Endothelial cell of umbilical vein (primary cell): ENCODE measurements at regions not wholly inside any gene's neighbourhood (a gene's known extent, or its start where the extent isn't known, plus 50 kb on each side); places are given as distances from the start of the nearest gene placed in this dataset.
"Not testable (repeated sequence)": the region's sequence is repeated elsewhere in the genome, so short reads cannot be mapped to it uniquely, and the experiment has no call there.

Source experiments
- BruUV-seq: library from RNA; stranded (reverse); fragments of 400-500 nt; replicated peaks from 2 replicates; lab custom pipeline; 2021; lab: Mats Ljungman, UMichigan
- CTCF ChIA-PET: fragments of 300-600, 350-600 bp; sonication (Branson Sonifier 250); formaldehyde crosslinking; loops from one replicate; lab custom pipeline; 2021; ENCODE audit warnings: antibody characterized with exemption, inconsistent platforms; lab: Charles Lee
- POLR2A ChIA-PET: fragments of 300-600, 350-600 bp; sonication (Branson Sonifier 250); formaldehyde crosslinking; loops from one replicate; lab custom pipeline; 2021; ENCODE audit warnings: antibody characterized with exemption, inconsistent platforms; lab: Charles Lee
- DNase-seq: peaks from one replicate; pipeline ENCODE4 v3.0.0-alpha.2; 2011; ENCODE audit warnings: low read depth, low spot score
- FAIRE-seq: peaks from 2 replicates; lab custom pipeline; 2011; peaks lifted over from hg19 to GRCh38; lab: Jason Lieb, UNC
- H2AFZ ChIP-seq: 2 replicates; pipeline ENCODE4 v1.6.0; 2012; ENCODE audit warnings: low read depth, low read length, control low read depth, inconsistent platforms
- H3K27ac ChIP-seq: 2 replicates; pipeline ENCODE4 v1.5.1; 2011; ENCODE audit warnings: low read depth, mild to moderate bottlenecking, control low read depth, low read length, moderate library complexity; ENCODE audit not compliant: insufficient read depth
- H3K27me3 ChIP-seq, 2 experiments: 2 replicates each; pipeline versions ENCODE4 v1.6.0 to v1.6.1; 2011; ENCODE audit warnings: low read length in 2 of 2, mixed read lengths in 1 of 2; ENCODE audit not compliant: control insufficient read depth in 2 of 2, insufficient read depth in 2 of 2
- H3K36me3 ChIP-seq, 2 experiments: 2 replicates in 1 of 2; 3 replicates in 1 of 2; pipeline ENCODE4 v1.5.1; 2011; ENCODE audit warnings: low read length in 2 of 2, mild to moderate bottlenecking in 1 of 2, moderate library complexity in 1 of 2; ENCODE audit not compliant: control insufficient read depth in 2 of 2, insufficient read depth in 2 of 2; ENCODE audit errors: extremely low read depth in 1 of 2
- H3K4me1 ChIP-seq: 3 replicates; pipeline ENCODE4 v1.5.1; 2011; ENCODE audit warnings: mild to moderate bottlenecking, low read length; ENCODE audit not compliant: control insufficient read depth, insufficient read depth; ENCODE audit errors: extremely low read depth
- H3K4me2 ChIP-seq: 2 replicates; pipeline ENCODE4 v1.6.1; 2011; ENCODE audit warnings: low read length, control low read depth, mixed read lengths; ENCODE audit not compliant: insufficient read depth
- H3K4me3 ChIP-seq, 3 experiments: fragments of 200-600 bp in 1 of 3; sonication (generic), shearing (Covaris generic) in 1 of 3; replicated peaks in 1 of 3; 2 replicates each; pipeline ENCODE4 v1.5.1; 2011 to 2016; ENCODE audit warnings: control low read depth in 3 of 3, low read length in 3 of 3, mild to moderate bottlenecking in 2 of 3, inconsistent platforms in 1 of 3, low read depth in 1 of 3, moderate library complexity in 1 of 3; ENCODE audit not compliant: insufficient read depth in 1 of 3
- H3K79me2 ChIP-seq: 2 replicates; pipeline ENCODE4 v1.6.0; 2012; ENCODE audit warnings: low read length, inconsistent platforms; ENCODE audit not compliant: control insufficient read depth, insufficient read depth
- H3K9ac ChIP-seq: replicated peaks from 2 replicates; pipeline ENCODE3; 2011; ENCODE audit warnings: low read length, control low read depth; ENCODE audit not compliant: insufficient read depth; ENCODE audit errors: extremely low read depth
- H3K9me1 ChIP-seq: replicated peaks from 3 replicates; pipeline ENCODE4 v1.6.0; 2011; ENCODE audit warnings: mild to moderate bottlenecking, low read length; ENCODE audit not compliant: control insufficient read depth, insufficient read depth; ENCODE audit errors: extremely low read depth
- H3K9me3 ChIP-seq: replicated peaks from 2 replicates; pipeline ENCODE4 v1.5.1; 2012; ENCODE audit warnings: low read length, inconsistent platforms; ENCODE audit not compliant: control insufficient read depth, insufficient read depth
- H4K20me1 ChIP-seq: replicated peaks from 2 replicates; pipeline ENCODE3; 2011; ENCODE audit warnings: mild to moderate bottlenecking, low read length; ENCODE audit not compliant: control insufficient read depth, insufficient read depth; ENCODE audit errors: extremely low read depth
- CTCF ChIP-seq, 2 donors: IDR thresholded peaks; 1 replicate in 1 of 2; 2 replicates in 1 of 2; pipeline ENCODE4 v1.5.1; 2011; ENCODE audit warnings: low read length in 2 of 2, mild to moderate bottlenecking in 2 of 2, moderate library complexity in 2 of 2, control low read depth in 1 of 2, inconsistent platforms in 1 of 2, low read depth in 1 of 2; ENCODE audit not compliant: insufficient read depth in 1 of 2; ENCODE audit errors: extremely low read depth in 1 of 2
- EZH2 ChIP-seq: IDR thresholded peaks from 2 replicates; pipeline ENCODE4 v1.6.1; 2012; ENCODE audit warnings: borderline replicate concordance, low read depth, mild to moderate bottlenecking, moderate library complexity, low read length, inconsistent platforms; ENCODE audit not compliant: severe bottlenecking
- FOS ChIP-seq: IDR thresholded peaks from 2 replicates; pipeline ENCODE4 v1.6.1; 2011; ENCODE audit warnings: mild to moderate bottlenecking, low read length, moderate library complexity, borderline replicate concordance; ENCODE audit not compliant: insufficient read depth
- GATA2 ChIP-seq: IDR thresholded peaks from 2 replicates; pipeline ENCODE4 v1.7.0; 2011; ENCODE audit warnings: low read depth, mild to moderate bottlenecking, moderate library complexity, mixed read lengths, low read length; ENCODE audit not compliant: insufficient read length, insufficient read depth
- JUN ChIP-seq: IDR thresholded peaks from 2 replicates; pipeline ENCODE4 v1.6.1; 2011; ENCODE audit warnings: borderline replicate concordance, low read depth; ENCODE audit not compliant: insufficient read length, insufficient read depth
- MYC ChIP-seq: IDR thresholded peaks from one replicate; pipeline ENCODE4 v1.6.1; 2011; ENCODE audit warnings: mild to moderate bottlenecking, low read depth, low read length
- POLR2A ChIP-seq: IDR thresholded peaks from 2 replicates; pipeline ENCODE4 v1.6.1; 2012; ENCODE audit warnings: low read depth, mild to moderate bottlenecking, control low read depth, low read length
- POLR2AphosphoS5 ChIP-seq: IDR thresholded peaks from 2 replicates; pipeline ENCODE4 v1.6.1; 2012; ENCODE audit warnings: low read depth, mild to moderate bottlenecking, control low read depth, low read length, moderate library complexity; ENCODE audit not compliant: insufficient read depth
- dilution Hi-C: fragments of 300-500 bp; cut with MboI; formaldehyde crosslinking; loops from one replicate; pipeline ENCODE4 v1.15.0; 2019; ENCODE audit warnings: low sequenced_read_pairs; ENCODE audit not compliant: extremely low pct_ligation_motif_present
- intact Hi-C: fragments of 100-400 bp; cut with micrococcal nuclease; formaldehyde crosslinking; loops from one replicate; pipeline ENCODE4 v1.10.0; 2022
- TF ChIP-seq, protein P1 (sequence below): IDR thresholded peaks from 2 replicates; pipeline ENCODE4 v1.6.1; 2011; ENCODE audit not compliant: insufficient read depth, insufficient read length

- POLR2A ChIA-PET = no interaction called here
- TF ChIP-seq, protein P1, sequence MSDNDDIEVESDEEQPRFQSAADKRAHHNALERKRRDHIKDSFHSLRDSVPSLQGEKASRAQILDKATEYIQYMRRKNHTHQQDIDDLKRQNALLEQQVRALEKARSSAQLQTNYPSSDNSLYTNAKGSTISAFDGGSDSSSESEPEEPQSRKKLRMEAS = no peak
- TF ChIP-seq GATA2 (no peak), POLR2AphosphoS5 (no peak), FOS (no peak), JUN (no peak), EZH2 (no peak), CTCF (IDR thresholded peaks at IDR 0.05; ENCODE audit: extremely low read depth in 1 of 2, insufficient read depth in 1 of 2, low read depth in 1 of 2, low read length in 2 of 2) (no peak), MYC (no peak), POLR2A (no peak)
- FAIRE-seq = no peak
- Histone ChIP-seq H3K36me3 (no peaks in the 10 kb centered on the region), H3K9ac (no peak overlapping the region), H3K9me3 (no peaks in the 10 kb centered on the region), H4K20me1 (no peaks in the 10 kb centered on the region), H3K4me3 (no peak overlapping the region), H3K9me1 (no peaks in the 10 kb centered on the region), H3K27ac (no peak overlapping the region), H3K79me2 (no peaks in the 10 kb centered on the region), H3K4me1 (no peaks in the 10 kb centered on the region), H3K4me2 (no peak overlapping the region), H3K27me3 (no peaks in the 10 kb centered on the region), H2AFZ (no peak overlapping the region)
- intact Hi-C loops (no loop called here), dilution Hi-C loops (no loop called here)
- no TSS peak for BruUV-seq
- CTCF ChIA-PET = no interaction called here
- no peak for DNase-seq
Measured at GRCh38 chr9:93884808-93885207, 70.3 kb downstream of the BARX1 start.

DNA sequence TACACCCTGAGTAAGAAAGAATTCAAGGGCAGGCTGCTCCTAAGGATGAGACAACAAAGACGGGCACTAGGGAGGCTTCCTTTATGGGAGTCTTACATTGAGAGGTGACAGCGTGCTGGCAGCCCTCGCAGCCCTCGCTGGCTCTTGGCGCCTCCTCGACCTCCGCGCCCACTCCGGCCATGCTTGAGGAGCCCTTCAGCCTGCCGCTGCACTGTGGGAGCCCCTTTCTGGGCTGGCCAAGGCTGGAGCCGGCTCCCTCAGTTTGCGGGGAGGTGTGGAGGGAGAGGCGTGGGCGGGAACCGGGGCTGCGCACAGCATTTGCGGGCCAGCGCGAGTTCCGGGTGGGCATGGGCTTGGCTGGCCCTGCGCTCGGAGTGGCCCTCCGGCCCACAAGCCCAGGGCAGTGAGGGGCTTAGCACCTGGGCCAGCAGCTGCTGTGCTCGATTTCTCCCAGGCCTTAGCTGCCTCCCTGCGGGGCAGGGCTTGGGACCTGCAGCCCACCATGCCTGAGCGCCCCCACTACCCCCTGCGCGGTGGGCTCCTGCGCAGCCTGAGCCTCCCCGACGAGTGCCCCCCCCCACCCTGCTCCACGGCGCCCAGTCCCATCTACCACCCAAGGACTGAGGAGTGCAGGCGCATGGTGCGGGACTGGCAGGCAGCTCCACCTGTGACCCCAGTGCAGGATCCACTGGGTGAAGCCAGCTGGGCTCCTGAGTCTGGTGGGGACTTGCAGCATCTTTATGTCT lies 75.3 kb downstream of the BARX1 start:
- POLR2A ChIA-PET = not testable (repeated sequence)

More for the DNA sequence above, 75.3 kb downstream of the BARX1 start:
- H4K20me1 ChIP-seq, H3K79me2 ChIP-seq, BruUV-seq, FAIRE-seq, DNase-seq, H2AFZ ChIP-seq, dilution Hi-C loops, H3K9me3 ChIP-seq, H3K36me3 ChIP-seq, H3K4me2 ChIP-seq, intact Hi-C loops, H3K4me3 ChIP-seq, H3K9me1 ChIP-seq, H3K27me3 ChIP-seq, H3K4me1 ChIP-seq, H3K9ac ChIP-seq, H3K27ac ChIP-seq: not testable (repeated sequence)
- CTCF ChIA-PET = interaction anchor here (1.7 kb wide), 1 partner anchor 52 kb away, joined by 4 read pairs; no protein-coding TSS in a partner anchor
